Left kidney (tissue), 1 donor: ENCODE measurements at regions not wholly inside any gene's neighbourhood (a gene's known extent, or its start where the extent isn't known, plus 50 kb on each side); places are given as distances from the start of the nearest gene placed in this dataset.
"Not testable (repeated sequence)": the region's sequence is repeated elsewhere in the genome, so short reads cannot be mapped to it uniquely, and the experiment has no call there.

Source experiments
- DNase-seq: peaks from one replicate; pipeline ENCODE4 v3.0.0-alpha.2; 2013

DNA sequence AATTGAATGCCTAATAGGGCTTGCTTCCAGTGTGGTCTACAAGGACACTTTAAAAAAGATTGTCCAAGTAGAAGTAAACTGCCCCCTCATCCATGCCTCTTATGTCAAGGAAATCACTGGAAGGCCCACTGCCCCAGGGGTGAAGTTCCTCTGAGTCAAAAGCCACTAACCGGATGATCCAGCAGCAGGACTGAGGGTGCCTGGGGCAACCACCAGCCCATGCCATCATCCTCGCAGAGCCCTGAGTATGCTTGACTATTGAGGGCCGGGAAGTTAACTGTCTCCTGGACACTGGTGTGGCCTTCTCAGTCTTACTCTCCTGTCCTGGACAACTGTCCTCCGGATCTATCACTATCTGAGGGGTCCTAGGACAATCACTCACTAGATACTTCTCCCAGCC, 411.5 kb downstream of the TENT5A start:
- no peak for DNase-seq

DNA sequence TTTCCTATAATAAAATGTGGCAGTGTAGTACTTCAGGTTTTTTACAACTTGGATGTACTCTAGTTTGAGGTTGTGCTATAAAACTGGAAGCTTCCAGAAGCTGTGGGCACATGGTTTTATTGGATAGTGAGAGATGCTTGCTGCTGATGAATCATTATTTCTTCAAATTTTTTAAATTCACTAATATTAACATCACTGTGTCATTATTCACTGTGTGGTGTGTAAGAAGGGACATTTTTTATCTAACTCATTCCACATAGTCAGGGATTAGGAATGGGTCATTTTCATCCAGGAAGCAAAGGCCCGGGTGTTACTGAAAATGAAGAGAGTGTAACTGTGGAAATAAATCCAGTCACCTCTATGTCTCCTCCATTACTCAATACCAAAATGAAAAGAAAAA, 421.0 kb downstream of the TENT5A start:
- DNase-seq = no peak

DNA sequence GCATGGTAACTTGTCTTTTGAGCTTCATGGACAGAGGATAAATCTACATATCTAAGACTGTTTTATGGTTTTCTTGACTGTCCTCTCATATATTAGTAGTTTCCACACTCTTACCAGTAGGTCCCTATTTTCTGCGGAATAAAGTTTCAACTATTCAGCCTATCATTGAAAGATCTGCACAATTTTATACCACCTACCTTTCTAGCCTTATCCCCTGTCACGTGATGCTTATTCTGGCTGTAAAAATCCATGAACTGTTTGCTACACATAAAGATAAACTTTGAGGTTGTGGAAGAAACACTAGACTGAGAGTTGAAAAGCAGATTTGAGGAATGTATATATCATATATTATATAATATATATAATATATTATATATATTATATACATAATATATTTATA, 423.8 kb downstream of the TENT5A start:
- DNase-seq = no peak

DNA sequence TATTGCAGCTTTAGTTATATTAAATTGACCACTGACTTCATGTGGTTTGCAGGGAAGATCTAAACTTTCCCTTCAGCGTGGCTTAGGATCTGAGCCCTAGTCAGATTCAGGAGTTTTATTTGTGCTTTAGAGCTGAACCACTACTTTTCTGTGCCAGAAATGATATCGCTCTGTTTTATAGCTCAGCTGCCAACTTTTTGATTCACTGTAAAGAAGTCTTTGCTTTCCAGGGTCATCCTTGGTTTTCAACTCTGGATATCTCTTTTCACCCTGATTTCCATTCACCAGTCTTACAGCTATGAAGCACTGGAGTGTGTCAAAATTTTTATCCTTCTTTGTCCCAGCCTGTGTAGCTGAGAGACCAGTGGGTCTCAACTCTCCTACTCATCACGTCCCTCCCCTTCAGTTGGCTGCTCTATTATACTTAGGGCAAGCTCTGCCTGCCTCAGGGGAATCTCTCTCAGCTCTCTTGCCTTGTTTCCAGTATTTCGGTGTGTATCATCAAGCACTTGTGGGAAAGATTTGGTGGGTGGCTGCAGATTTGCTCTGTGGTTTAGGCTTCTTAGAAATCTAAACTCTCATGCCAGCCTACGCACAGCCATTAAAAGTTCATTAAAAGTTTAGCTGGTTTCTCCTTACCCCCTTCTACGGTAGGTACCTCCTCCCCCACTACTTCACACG, 425.5 kb downstream of the TENT5A start:
- DNase-seq = no peak

DNA sequence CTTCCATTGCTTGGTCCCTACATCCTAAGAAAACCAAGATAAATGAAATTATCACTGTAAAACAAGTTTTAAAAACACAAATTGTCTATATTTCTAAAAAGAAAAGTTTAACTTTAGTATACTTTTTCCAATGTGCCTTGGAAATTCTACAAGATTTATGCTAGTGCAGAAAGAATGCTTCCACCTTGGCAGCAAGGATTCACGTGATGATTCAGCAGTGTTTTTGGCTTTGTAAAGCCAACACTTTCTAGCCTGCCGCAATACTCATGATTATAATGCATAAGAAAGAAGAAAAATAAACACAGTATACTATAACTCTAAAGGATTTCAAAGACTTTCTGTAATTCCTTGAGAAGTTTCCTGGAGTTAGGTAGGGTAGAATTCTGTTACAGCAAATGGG, 442.7 kb downstream of the TENT5A start:
- DNase-seq = no peak

DNA sequence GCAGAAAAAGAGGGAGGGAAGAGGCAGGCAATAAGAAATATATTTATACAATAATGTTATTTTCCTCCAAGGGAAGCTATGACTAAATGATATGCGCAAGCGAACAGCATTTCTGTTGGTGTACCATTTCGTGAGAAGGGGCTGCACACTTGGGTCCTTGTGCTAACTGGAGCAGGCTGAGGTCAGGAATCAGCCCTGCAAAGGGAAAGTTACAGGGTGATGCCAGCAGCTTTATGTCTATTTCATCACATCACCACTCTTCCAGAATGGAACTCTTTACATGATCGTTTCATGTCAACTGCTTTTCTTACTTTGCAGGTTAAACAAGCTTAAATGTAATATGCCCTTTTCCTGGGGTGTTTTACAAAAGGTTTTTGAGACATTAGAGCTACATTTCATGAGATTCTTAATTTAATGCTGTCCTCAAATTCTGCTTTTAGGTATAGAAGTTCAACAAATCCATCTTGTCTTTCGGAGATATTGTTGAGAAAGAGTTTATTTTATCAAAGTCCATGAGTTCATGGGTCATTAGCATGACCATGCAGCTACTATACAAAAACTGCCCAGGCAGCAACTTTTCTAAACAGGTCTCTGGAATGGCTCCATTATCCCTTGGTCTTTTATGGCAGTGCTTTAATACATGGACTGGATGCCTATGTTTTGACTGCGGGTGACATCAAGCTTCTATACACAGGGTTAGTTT, 443.8 kb downstream of the TENT5A start:
- DNase-seq = no peak

DNA sequence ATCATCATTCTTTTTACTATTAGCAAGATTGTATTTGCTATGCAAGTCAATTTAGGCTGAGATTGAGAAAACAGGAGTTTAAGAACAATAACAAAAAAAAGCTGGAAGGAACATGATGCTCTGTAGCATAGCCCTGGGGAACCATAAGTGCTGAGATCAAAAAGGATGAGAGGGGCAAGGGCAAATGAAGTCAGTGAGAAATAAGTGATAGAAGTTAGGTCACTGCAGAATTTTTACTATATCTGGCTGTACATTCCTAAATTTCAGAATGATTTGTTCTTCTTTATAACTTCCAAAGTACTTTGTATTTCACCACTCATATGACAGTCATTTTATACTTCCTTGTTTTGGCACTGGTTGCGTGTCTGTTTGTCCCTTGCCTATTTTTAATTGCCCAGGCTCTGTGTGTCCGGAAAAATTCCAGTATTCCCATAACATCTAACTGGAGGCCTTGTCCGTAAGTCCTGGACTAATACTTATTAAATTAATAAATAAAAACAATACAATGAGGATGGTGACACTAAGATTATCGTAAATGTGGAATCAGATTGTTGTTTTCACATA, 444.7 kb downstream of the TENT5A start:
- no peak for DNase-seq

DNA sequence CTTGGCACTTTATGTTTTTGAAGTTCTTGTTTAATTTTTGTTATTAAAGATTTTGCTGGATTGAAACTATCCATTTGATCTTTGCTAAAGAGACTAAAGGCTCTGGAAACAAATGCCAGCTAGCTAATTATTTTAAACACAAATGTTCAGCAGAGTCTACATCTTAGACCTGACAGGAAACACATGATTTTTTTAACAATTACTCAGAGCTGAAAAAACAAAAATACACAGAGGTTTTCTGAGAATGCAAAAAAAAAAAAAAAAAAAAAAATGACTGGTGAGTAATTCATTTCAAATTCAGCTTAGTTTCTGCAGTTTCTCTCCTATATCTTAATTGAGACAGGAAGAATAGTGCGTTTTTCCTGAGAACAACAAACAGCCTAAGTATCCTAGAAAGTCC, 448.0 kb downstream of the TENT5A start:
- no peak for DNase-seq

DNA sequence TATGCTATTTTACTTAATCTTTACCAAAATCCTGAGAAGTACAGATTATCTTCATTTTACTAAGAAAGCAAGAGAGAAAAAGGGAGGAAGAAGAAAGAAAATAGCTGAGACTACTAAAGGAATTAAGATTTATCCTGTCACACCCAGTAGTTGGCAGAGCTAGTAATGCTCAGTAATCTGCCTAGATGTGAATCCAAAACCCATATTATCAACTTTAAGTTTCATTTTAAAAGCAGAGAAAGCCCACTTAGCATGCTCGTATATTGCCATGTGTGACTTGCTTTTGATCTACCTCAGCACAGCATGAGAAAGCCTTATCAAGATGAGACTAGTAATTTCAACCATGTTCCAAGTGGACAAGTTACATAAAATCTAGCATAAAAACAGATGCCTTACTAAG, 451.5 kb downstream of the TENT5A start:
- no peak for DNase-seq

DNA sequence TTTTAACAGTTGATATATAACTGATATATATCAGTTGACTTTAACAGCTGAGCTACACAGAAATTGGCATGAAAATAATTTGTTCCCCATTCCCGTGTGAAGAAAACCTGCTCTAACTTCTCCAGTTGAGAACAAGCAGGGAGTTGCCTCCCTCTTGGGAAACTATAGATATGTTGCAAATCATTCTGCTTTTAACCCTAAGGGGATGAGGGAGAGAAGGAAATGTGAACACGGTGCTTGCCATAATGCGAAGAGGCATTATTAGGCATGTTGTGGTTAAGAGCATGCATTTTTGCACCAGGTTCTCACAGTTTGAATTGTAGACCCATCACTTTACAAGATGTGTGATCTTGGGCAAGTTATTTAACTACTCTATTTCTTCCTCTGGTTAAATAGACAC, 453.7 kb downstream of the TENT5A start:
- no peak for DNase-seq

DNA sequence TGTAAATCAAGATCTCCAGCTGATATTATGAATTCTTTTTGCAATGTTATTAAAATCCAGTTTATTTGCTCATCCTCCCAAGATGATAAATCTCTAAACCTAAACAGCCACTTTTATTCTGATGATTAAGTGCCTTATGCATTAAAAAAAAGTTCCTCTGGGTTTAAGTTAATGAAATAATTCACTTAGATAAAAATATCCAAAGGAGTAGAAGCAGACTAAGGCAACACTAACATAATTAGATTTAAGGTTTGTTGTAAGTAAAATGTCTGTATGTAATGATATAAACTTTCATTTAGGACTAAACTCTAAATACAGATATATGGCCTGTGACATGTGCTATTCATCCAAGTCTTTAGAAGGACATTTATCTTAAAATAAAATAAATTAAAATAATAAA, 457.2 kb downstream of the TENT5A start:
- no peak for DNase-seq

DNA sequence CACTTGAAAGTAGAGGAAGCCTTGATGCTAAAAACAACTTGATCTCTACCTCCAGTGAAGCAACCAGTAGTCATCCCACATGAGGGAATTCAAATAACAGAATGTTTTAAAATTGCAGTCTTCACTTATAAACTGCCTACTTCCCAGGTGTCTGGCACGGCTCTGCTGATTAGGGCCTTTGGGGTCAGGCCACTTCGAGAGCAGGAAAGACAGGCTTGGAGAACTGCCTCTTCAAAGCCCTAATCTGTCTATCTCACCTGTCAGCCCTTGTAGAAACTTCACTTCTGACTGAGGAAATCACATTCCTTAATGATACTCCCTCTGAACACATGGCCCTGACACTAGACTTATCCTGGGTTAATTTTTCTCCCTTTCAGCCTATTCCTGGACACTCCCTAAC, 458.6 kb downstream of the TENT5A start:
- DNase-seq = no peak

DNA sequence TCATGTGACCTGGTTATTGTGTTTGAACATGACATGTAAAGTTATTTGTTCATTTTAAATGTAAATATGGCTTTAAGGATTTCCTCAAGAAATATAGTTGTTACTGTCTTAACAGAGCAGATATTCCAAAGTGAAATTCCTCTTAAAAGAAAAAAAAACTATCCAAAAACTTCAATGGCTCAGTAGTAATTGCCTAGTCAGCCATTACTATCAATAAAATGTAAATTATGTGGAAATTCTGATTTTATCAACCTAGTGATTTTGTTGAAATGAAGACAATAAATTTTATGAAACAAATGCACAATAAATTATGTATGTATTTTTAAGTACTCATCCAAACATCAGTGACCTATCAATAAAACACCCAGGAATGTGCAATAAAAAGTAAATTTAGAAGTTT, 463.3 kb downstream of the TENT5A start:
- no peak for DNase-seq

DNA sequence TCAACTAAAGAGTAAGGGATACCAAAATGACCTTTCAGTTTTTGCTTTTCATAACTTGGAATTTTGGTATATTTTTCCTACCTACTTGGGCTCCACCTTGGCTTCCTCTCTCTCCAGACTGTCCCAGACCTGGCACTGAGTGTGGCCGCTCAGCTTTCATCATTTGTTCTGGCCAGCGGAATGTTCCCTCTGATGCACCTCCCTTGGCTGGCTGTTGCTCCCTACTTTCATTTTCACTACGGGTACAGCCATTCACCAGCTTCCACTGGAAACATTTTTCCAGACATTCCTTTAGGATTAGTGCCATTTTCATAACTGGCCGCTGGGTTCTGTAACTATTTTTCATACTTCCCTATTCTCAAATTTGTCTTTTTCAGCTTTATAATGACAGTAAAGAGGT, 487.4 kb downstream of the TENT5A start:
- no peak for DNase-seq

DNA sequence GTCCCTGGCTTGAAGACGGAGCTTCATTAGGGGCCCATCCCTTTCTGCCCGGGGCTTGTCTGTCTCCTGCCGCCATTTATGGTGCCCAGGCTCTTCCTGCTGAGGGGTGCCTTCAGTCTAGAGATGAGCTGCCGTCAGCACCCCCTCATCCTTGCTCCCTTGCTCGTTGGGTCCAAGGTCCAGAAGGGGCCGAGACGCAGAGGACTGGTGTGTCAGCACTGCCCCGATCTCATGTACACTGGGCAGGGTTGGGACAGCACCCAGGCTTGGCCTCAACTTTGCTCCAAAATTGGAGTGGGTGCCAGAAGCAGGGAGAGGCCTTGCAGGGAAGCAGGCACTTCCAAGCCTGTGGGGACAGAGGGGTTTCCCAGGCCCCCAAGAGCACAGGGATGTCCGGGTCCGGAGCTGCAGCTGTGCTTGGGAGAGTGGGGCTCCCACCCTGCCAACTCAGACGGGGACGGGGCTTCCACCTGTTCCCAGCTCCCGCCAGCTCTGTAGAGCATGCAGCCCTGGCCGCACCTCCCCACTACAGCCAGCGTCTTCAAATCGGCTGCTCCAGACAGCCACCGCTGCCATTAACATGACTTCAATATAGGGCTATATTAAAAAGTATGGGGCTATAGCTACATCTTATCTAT, 488.8 kb downstream of the TENT5A start:
- no peak for DNase-seq

DNA sequence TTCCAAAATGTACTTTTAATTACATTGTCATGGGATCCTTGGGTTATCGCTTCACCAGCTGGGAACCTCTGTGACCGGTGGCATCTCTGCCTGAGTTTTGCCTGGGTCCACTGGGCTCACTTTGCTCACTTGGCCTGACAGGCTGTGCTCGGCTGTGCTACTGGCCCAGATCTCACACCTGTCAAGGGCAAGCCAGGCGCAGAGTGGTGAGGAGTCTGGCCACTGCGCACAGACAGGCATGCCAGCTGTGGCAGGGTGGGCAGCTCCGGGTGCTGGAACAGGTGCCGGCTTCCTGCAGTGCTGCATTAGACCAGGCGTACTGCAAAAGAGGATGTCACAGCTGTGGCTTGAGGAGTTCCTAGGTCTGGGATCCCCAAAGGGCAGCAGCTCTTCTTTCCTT, 489.8 kb downstream of the TENT5A start:
- DNase-seq = no peak

DNA sequence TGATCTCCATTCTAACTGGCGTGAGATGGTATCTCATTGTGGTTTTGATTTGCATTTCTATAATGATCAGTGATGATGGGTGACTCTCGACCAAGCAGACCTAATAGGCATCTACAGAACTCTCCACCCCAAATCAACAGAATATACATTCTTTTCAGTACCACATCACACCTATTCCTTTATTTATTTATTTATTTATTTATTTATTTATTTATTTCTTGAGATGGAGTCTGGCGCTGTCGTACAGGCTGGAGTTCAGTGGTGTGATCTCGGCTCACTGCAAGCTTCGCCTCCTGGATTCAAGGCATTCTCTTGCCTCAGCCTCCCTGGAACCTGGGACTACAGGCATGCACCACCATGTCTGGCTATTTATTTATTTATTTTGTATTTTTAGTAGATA, 496.3 kb downstream of the TENT5A start:
- DNase-seq = not testable (repeated sequence)

DNA sequence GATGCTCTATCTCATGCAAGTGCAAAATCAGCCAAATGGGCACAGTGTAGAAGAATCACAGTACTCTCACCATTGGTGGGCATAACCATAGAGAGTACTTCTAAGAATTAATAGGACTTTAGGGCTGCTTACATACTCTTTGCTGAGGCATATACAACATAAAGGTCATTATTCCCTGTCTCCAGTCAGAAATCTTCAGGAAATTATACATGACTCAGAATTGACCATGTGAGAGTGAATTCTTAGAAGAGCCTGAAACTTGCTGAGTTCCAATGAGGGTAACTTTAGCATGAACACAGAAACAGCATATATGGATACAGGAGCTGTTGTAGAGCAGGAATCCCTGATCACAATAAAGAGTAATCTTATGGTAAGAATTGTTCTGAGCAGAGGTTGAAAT, 498.7 kb downstream of the TENT5A start:
- DNase-seq = no peak

DNA sequence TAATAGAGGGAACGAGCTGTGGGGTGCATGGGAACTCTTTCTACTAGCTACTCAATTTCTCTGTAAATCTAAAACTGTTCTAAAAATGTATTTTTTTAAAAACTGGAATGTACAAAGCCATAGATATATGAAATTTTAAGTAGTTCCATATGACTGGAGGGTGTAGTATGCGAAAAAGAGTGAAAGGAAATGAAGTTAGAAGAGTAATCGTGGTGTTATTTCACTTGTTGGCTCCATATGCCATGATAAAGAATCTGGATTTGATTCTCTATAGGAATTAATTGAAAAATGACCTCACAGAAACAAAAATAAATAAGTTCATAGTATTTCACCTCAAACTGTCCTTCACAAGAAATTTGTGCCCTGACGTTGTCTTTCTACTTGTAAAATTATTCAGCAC, 500.2 kb downstream of the TENT5A start:
- no peak for DNase-seq

DNA sequence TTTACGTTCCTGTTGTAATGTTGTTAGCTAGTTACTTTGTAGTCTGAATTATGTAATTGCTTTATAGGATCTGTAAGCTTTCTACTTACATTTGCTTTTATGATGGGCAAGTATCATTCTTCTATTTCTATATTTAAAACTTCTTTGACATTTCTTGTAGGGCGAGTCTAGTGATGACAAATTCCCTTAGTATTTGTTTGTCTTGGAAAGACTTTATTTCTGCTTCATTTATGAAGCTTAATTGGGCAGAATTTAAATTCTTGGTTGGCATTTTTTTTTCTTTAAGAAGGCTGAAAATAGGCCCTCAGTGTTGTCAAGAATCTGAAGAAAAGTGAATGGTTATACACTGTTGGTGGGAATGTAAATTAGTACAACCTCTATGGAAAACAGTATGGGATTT, 506.3 kb downstream of the TENT5A start:
- no peak for DNase-seq

DNA sequence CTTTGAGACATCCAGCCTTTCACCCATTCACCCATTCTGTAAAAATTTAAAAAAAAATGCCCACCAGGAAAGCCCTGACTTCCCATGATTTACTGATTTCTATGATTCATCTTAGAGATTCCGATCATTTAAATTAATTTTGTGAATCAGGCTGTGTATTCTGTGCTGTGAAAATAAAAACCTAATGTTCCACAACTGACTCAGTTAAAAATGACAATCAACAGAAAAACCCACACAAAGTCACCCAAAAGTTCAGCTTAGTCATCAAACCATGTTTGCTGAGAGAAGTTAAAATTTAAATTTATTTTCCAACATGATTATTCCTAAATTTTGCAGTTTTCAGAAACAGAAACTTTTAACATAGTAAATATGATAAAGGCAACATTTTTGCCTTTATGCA, 509.9 kb downstream of the TENT5A start:
- no peak for DNase-seq

DNA sequence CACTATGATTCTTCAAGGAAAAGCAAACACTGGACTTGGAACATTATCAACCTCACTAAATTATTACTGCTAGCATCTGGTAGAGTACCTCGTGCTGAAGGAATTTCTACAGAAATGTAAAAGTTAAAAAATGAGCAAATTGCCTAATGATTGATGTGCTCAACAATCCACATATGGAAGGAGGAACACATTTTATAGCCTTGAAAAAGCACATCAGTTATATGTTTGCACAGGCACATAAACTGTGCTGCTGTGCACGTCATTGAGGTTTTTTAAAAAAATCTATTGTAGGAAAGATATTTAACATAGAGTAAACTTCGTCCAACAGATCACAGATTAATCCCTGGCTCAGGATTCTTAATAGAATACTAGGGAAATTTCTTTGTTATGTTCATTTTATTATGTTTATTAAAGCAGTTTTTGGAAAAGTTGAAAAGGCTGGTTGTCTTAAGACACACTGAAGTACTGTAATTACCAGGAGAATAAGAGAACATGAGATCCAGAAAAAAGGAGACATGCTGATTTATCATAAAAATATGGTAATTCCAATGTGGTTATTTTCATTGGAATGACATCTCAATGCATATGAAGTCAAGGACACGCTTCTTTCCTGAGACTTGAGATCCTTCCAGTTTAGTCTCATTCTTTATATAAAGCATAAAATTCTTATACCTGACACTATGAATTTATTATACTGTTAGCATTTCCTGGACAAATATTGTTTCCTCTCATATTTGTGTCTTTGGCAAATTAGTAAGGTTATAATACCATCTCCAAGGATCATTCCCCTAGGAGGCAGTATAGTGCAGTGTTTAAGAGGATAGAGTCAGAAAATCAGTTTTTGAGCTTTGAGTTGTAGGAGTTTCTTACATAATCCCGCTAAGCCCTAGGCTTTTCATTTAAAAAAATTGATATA, 511.1 kb downstream of the TENT5A start:
- no peak for DNase-seq
